ENCODE measurements at regions not wholly inside any gene's neighbourhood (a gene's known extent, or its start where the extent isn't known, plus 50 kb on each side); places are given as distances from the start of the nearest gene placed in this dataset.

DNA sequence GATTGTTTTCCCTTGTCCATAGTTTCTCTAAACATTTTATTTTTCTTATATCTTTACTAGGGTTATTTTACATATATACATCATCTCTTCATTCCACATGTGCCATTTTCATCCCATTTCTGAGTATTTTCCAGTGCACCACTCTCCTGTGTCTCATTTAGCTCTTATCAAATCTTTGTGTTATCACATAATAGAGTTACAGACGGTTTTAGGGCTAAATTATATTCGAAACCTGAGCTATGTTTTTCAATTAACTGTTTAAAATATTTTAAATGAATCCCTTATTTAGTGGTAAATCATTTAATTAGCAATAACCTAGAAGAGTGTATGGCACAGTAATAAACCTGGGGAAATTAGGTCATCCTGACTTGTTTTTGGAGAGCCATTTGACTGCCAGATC, 160.4 kb upstream of the DCN start:
- TF ChIP-seq, protein P1, sequence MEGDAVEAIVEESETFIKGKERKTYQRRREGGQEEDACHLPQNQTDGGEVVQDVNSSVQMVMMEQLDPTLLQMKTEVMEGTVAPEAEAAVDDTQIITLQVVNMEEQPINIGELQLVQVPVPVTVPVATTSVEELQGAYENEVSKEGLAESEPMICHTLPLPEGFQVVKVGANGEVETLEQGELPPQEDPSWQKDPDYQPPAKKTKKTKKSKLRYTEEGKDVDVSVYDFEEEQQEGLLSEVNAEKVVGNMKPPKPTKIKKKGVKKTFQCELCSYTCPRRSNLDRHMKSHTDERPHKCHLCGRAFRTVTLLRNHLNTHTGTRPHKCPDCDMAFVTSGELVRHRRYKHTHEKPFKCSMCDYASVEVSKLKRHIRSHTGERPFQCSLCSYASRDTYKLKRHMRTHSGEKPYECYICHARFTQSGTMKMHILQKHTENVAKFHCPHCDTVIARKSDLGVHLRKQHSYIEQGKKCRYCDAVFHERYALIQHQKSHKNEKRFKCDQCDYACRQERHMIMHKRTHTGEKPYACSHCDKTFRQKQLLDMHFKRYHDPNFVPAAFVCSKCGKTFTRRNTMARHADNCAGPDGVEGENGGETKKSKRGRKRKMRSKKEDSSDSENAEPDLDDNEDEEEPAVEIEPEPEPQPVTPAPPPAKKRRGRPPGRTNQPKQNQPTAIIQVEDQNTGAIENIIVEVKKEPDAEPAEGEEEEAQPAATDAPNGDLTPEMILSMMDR (IDR thresholded peaks at IDR 0.05; ENCODE audit: extremely low read depth, missing control alignments), result no peak
- DNase-seq (ENCODE audit: low spot score), result no peak

DNA sequence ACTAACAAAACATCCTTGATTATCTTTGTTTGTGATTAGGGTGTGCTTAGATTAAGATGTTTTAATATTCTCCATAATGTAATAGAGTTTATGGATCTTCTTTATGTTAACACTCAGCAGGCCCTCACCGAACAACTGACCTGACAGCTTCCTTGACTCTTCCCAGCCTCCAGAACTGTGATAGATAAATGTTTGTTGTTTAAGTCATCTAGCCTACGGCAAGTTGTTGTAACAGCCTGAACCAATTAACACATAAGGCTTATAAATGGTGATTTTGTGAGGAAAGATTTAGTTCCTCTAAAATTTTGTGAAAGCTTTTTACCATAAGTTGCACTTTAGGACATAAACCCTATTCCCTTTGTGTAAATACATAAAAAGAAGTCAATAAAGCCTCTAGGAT, 156.5 kb upstream of the DCN start:
- DNase-seq (ENCODE audit: low spot score), result no peak
- TF ChIP-seq, protein P1 (IDR thresholded peaks at IDR 0.05; ENCODE audit: extremely low read depth, missing control alignments), result no peak

DNA sequence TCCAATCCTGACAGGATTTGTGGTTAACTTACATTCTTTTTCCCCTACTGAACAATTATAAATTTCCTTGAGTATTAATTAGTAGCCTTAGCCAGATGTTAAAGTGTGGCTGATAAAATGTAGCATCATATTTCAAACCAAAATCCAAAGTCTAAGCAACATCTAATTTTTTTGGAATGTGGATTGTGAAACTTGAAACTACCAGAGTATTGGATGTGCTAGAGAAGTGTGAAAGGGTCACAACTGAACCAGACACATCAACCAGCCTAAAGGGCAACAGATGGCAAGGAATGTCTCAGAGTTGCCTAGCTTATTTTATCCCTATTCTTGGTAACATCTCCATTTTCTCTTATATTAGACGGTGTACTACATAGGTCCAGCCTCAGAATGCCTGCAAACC, 153.1 kb upstream of the DCN start:
- no peak for DNase-seq (ENCODE audit: low spot score)
- TF ChIP-seq, protein P1 (IDR thresholded peaks at IDR 0.05; ENCODE audit: extremely low read depth, missing control alignments), result no peak

DNA sequence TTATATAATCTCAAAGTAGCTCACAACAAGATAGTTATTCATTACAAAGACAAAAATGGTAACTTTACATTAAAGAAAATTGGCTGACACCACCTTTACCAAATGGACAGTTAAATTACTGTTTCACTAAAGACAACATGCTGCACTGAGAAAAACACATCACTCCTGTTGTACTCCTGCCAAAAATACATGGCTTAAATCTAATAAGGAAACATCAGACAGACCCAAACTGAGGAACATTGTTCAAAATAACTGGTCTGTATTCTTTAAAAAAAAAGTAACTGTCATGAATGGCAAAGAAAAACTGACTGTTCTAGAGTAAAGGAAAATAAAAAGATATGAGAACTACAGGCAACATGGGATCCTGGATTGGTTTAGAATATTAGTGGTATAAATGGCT, 151.3 kb upstream of the DCN start:
- TF ChIP-seq, protein P1 (IDR thresholded peaks at IDR 0.05; ENCODE audit: extremely low read depth, missing control alignments), result no peak
- no peak for DNase-seq (ENCODE audit: low spot score)

DNA sequence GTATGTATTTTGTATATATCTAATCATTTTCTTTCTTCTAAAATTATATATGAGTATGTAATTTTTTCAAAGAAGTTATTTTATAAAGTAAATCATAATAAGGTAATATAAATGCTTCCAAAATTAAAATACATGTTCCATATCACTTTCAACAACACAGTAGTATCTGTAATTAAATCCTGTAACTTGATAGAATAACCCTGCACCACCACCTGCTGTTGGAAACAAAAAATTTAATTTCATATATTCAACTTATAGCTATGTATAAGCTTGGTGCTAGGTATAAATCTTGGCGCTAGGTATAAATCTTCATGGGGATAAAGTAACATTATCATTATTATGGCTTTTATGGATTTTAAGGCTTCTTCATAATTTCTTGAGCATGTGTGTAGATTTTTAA, 149.7 kb upstream of the DCN start:
- no peak for DNase-seq (ENCODE audit: low spot score)

DNA sequence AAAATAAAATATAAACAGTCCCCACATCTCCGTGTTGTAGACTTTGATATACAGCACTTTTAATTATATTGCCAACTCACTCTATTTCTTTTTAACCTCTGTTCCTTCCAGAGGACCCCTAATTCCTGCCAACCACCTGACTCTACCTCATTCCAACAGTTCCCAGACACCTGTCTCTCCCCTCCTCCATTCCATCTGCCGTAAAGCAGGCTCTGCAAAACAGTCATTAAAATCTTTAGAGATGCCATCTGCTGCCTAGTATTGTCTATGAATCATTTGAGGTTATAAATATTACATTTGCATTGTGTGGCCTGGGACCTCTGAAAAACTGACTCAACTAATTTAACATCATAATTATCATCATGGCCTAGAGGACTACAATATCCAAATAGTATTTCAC, 148.8 kb upstream of the DCN start:
- no peak for DNase-seq (ENCODE audit: low spot score)
- TF ChIP-seq, protein P1 (IDR thresholded peaks at IDR 0.05; ENCODE audit: extremely low read depth, missing control alignments), result no peak

More for the DNA sequence above, 149.7 kb upstream of the DCN start:
- TF ChIP-seq, protein P1 (IDR thresholded peaks at IDR 0.05; ENCODE audit: extremely low read depth, missing control alignments), result no peak

DNA sequence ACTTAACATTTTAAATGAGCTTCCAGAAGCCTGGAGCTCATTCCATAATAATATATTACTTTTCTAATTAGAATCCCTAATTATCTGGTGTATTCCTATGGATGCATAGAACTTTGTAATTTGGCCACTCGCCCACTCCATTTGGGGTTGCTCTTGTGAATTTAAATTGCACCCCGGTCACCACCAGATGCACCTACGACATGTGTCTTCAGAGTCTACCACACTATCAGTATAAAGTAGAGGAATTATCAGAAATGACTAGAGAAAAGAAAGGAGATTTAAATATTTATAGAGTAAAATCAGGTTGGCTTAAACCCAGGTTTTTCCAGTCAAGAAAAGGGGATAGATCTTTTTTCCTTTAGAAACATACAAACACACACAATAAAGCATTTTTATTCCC, 145.8 kb upstream of the DCN start:
- DNase-seq (ENCODE audit: low spot score), result no peak
- TF ChIP-seq, protein P1 (IDR thresholded peaks at IDR 0.05; ENCODE audit: extremely low read depth, missing control alignments), result no peak
